Cardiac muscle cell (in vitro differentiated cells and primary cell): ENCODE measurements at regions not wholly inside any gene's neighbourhood (a gene's known extent, or its start where the extent isn't known, plus 50 kb on each side); places are given as distances from the start of the nearest gene placed in this dataset.

Experiments
- DNase-seq, 2 donors: peaks; one replicate each; pipeline versions ENCODE4 v3.0.0 to v3.0.0-alpha.2; 2010 to 2017; ENCODE audit warnings: low read depth in 1 of 2, low spot score in 1 of 2
- H3K27ac ChIP-seq: fragments of 200-600 bp; sonication (generic); 2 replicates; pipeline ENCODE4 v1.5.1; 2016
- H3K27me3 ChIP-seq: fragments of 200-600 bp; sonication (generic); 2 replicates; pipeline ENCODE4 v1.6.0; 2016; ENCODE audit warnings: control low read depth
- H3K36me3 ChIP-seq: fragments of 200-600 bp; sonication (generic); 2 replicates; pipeline ENCODE4 v1.5.1; 2016; ENCODE audit warnings: control low read depth
- H3K4me1 ChIP-seq: fragments of 200-600 bp; sonication (generic); 2 replicates; pipeline ENCODE4 v1.8.1; 2017; ENCODE audit warnings: low read depth, mild to moderate bottlenecking, mixed run types
- H3K4me3 ChIP-seq: fragments of 200-600 bp; sonication (generic); 2 replicates; pipeline ENCODE4 v1.5.1; 2016; ENCODE audit warnings: mild to moderate bottlenecking
- H3K9me3 ChIP-seq: fragments of 200-600 bp; sonication (generic); 2 replicates; pipeline ENCODE4 v1.5.1; 2017; ENCODE audit warnings: low read depth, mild to moderate bottlenecking, control low read depth
- CTCF ChIP-seq: IDR thresholded peaks from 2 replicates; pipeline ENCODE4 v1.5.1; 2012; ENCODE audit warnings: low read depth, mild to moderate bottlenecking, low read length

- TF ChIP-seq CTCF: no peak
- no peaks in the 10 kb centered on the region for H3K27me3 ChIP-seq
Observed at GRCh38 chr13:83498045-83498444, 384.2 kb downstream of the SLITRK1 start.

GRCh38 chr13:83496501-83496900 is 385.8 kb downstream of the SLITRK1 start:
- H3K9me3 ChIP-seq: no peaks in the 10 kb centered on the region
- no peak overlapping the region for H3K4me3 ChIP-seq
- no peaks in the 10 kb centered on the region for H3K27me3 ChIP-seq
- no peaks in the 10 kb centered on the region for H3K4me1 ChIP-seq
- DNase-seq: no peak
- no peak for TF ChIP-seq CTCF
- H3K27ac ChIP-seq: no peak overlapping the region
- H3K36me3 ChIP-seq: no peaks in the 10 kb centered on the region

More at GRCh38 chr13:83498045-83498444, 384.2 kb downstream of the SLITRK1 start:
- DNase-seq: no peak
- Histone ChIP-seq H3K4me1 (no peaks in the 10 kb centered on the region), H3K27ac (no peak overlapping the region), H3K36me3 (no peaks in the 10 kb centered on the region), H3K4me3 (no peak overlapping the region), H3K9me3 (no peaks in the 10 kb centered on the region)

- Histone ChIP-seq H3K4me3 (no peak overlapping the region), H3K36me3 (no peaks in the 10 kb centered on the region), H3K27ac (no peak overlapping the region), H3K27me3 (no peaks in the 10 kb centered on the region), H3K9me3 (no peaks in the 10 kb centered on the region), H3K4me1 (no peaks in the 10 kb centered on the region)
- no peak for TF ChIP-seq CTCF
- DNase-seq: no peak
Observed at GRCh38 chr13:83485101-83485500, 397.2 kb downstream of the SLITRK1 start.

- no peak for TF ChIP-seq CTCF
- no peak overlapping the region for H3K4me3 ChIP-seq
- no peaks in the 10 kb centered on the region for H3K4me1 ChIP-seq
- no peaks in the 10 kb centered on the region for H3K27me3 ChIP-seq
- H3K36me3 ChIP-seq: no peaks in the 10 kb centered on the region
- DNase-seq: no peak
- no peaks in the 10 kb centered on the region for H3K9me3 ChIP-seq
- H3K27ac ChIP-seq: no peak overlapping the region
Observed at GRCh38 chr13:83471011-83471410, 411.3 kb downstream of the SLITRK1 start.

GRCh38 chr13:83470133-83470797 is 412.0 kb downstream of the SLITRK1 start:
- no peaks in the 10 kb centered on the region for H3K36me3 ChIP-seq
- no peaks in the 10 kb centered on the region for H3K9me3 ChIP-seq
- H3K4me3 ChIP-seq: no peak overlapping the region
- DNase-seq: no peak
- no peaks in the 10 kb centered on the region for H3K27me3 ChIP-seq
- H3K4me1 ChIP-seq: no peaks in the 10 kb centered on the region
- H3K27ac ChIP-seq: no peak overlapping the region
- TF ChIP-seq CTCF: no peak

GRCh38 chr13:83453723-83454122 is 428.6 kb downstream of the SLITRK1 start:
- no peaks in the 10 kb centered on the region for H3K9me3 ChIP-seq
- no peak overlapping the region for H3K4me3 ChIP-seq
- no peak for DNase-seq
- no peaks in the 10 kb centered on the region for H3K4me1 ChIP-seq
- H3K27ac ChIP-seq: no peak overlapping the region
- TF ChIP-seq CTCF: no peak
- no peaks in the 10 kb centered on the region for H3K27me3 ChIP-seq
- no peaks in the 10 kb centered on the region for H3K36me3 ChIP-seq
